ENCODE measurements at regions not wholly inside any gene's neighbourhood (a gene's known extent, or its start where the extent isn't known, plus 50 kb on each side); places are given as distances from the start of the nearest gene placed in this dataset.

GRCh38 chr21:20313013-20313412, 685.2 kb upstream of the NCAM2 start:
- DNase-seq (no peak), ATAC-seq (no peak)
- Histone ChIP-seq H3K9me3 (peaks cover 4% of the 10 kb centered on the region), H3K4me1 (ENCODE audit: low read depth) (no peaks in the 10 kb centered on the region), H3K4me3 (no peak overlapping the region), H3K36me3 (ENCODE audit: low read depth) (no peaks in the 10 kb centered on the region)
- intact Hi-C loops (cut with DNase I, micrococcal nuclease), result no loop called here
- TF ChIP-seq CTCF (IDR thresholded peaks at IDR 0.05), result no peak

- no peak for ATAC-seq
- no peak for TF ChIP-seq CTCF (IDR thresholded peaks at IDR 0.05)
- DNase-seq, result no peak
These were observed 683.2 kb upstream of the NCAM2 start for GRCh38 chr21:20315042-20315441.

GRCh38 chr21:20329636-20330035, 668.6 kb upstream of the NCAM2 start:
- Histone ChIP-seq H3K4me1 (ENCODE audit: low read depth) (no peaks in the 10 kb centered on the region), H3K36me3 (ENCODE audit: low read depth) (no peaks in the 10 kb centered on the region), H3K9me3 (no peaks in the 10 kb centered on the region), H3K4me3 (no peak overlapping the region)
- no peak for DNase-seq
- no peak for ATAC-seq
- TF ChIP-seq CTCF (IDR thresholded peaks at IDR 0.05), result no peak
- intact Hi-C loops (cut with DNase I, micrococcal nuclease), result no loop called here

More at GRCh38 chr21:20315042-20315441, 683.2 kb upstream of the NCAM2 start:
- no peaks in the 10 kb centered on the region for H3K36me3 ChIP-seq (ENCODE audit: low read depth)
- no peaks in the 10 kb centered on the region for H3K4me1 ChIP-seq (ENCODE audit: low read depth)
- intact Hi-C loops (cut with DNase I, micrococcal nuclease), result no loop called here
- no peak overlapping the region for H3K4me3 ChIP-seq
- H3K9me3 ChIP-seq, result peaks cover 7% of the 10 kb centered on the region

GRCh38 chr21:20330652-20331051, 667.6 kb upstream of the NCAM2 start:
- H3K36me3 ChIP-seq (ENCODE audit: low read depth), result no peaks in the 10 kb centered on the region
- ATAC-seq, result no peak

GRCh38 chr21:20334585-20334984, 663.6 kb upstream of the NCAM2 start:
- no peaks in the 10 kb centered on the region for H3K36me3 ChIP-seq (ENCODE audit: low read depth)
- TF ChIP-seq CTCF (IDR thresholded peaks at IDR 0.05), result no peak
- H3K4me3 ChIP-seq, result no peak overlapping the region
- intact Hi-C loops (cut with DNase I, micrococcal nuclease), result no loop called here
- ATAC-seq, result no peak
- no peak for DNase-seq
- no peaks in the 10 kb centered on the region for H3K9me3 ChIP-seq
- no peaks in the 10 kb centered on the region for H3K4me1 ChIP-seq (ENCODE audit: low read depth)

More at GRCh38 chr21:20330652-20331051, 667.6 kb upstream of the NCAM2 start:
- Histone ChIP-seq H3K9me3 (no peaks in the 10 kb centered on the region), H3K4me1 (ENCODE audit: low read depth) (no peaks in the 10 kb centered on the region), H3K4me3 (no peak overlapping the region)
- intact Hi-C loops (cut with DNase I, micrococcal nuclease), result no loop called here
- DNase-seq, result no peak
- TF ChIP-seq CTCF (IDR thresholded peaks at IDR 0.05), result no peak

GRCh38 chr21:20341431-20341830, 656.8 kb upstream of the NCAM2 start:
- no peak for ATAC-seq
- no peaks in the 10 kb centered on the region for H3K9me3 ChIP-seq
- intact Hi-C loops (cut with DNase I, micrococcal nuclease), result no loop called here
- no peaks in the 10 kb centered on the region for H3K4me1 ChIP-seq (ENCODE audit: low read depth)
- no peak for TF ChIP-seq CTCF (IDR thresholded peaks at IDR 0.05)
- no peak overlapping the region for H3K4me3 ChIP-seq
- H3K36me3 ChIP-seq (ENCODE audit: low read depth), result no peaks in the 10 kb centered on the region
- DNase-seq, result no peak
